ENCODE measurements at regions not wholly inside any gene's neighbourhood (a gene's known extent, or its start where the extent isn't known, plus 50 kb on each side); places are given as distances from the start of the nearest gene placed in this dataset.

DNA sequence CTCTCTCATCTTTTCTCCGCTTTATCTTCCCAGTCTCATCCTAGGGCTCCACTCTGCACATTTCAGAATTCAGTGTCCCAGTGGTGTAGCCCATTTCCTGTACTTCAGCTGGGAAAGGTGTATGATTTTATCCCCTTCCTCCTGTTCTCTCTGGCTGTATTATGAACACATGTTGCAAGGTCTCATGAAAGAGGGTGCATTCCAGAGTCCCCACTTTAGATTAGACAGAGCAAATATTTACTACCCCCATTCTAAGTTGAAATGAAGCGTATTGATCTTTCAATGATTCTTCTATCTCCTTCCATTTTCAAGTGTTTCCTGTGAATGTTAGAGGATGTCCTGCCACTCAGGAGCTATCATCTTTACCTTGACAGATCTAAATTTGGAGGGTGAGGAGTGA, 123.2 kb downstream of the WIF1 start:
- Mint-ChIP-seq H3K36me3 (ENCODE audit: insufficient read depth, unreplicated experiment) (no peaks in the 10 kb centered on the region), H3K27me3 (ENCODE audit: insufficient read depth, unreplicated experiment) (peaks cover 10% of the 10 kb centered on the region), H3K27ac (ENCODE audit: low read depth, unreplicated experiment) (no peak overlapping the region), H3K9me3 (ENCODE audit: unreplicated experiment) (no peaks in the 10 kb centered on the region), H3K4me3 (ENCODE audit: unreplicated experiment) (no peak overlapping the region), H3K4me1 (ENCODE audit: insufficient read depth, unreplicated experiment) (peaks cover 7% of the 10 kb centered on the region)
- ChIA-PET POLR2A (no interaction called here), CTCF (interaction anchor here (0.8 kb wide), 1 partner anchor 1911 kb away, joined by 3 read pairs; no protein-coding TSS in a partner anchor)
- BruUV-seq (replicated peaks): no TSS peak
- DNase-seq (ENCODE audit: unreplicated experiment): no peak
- intact Hi-C loops (cut with micrococcal nuclease): no loop called here
- no peak for TF ChIP-seq CTCF (IDR thresholded peaks at IDR 0.05; ENCODE audit: unreplicated experiment)

DNA sequence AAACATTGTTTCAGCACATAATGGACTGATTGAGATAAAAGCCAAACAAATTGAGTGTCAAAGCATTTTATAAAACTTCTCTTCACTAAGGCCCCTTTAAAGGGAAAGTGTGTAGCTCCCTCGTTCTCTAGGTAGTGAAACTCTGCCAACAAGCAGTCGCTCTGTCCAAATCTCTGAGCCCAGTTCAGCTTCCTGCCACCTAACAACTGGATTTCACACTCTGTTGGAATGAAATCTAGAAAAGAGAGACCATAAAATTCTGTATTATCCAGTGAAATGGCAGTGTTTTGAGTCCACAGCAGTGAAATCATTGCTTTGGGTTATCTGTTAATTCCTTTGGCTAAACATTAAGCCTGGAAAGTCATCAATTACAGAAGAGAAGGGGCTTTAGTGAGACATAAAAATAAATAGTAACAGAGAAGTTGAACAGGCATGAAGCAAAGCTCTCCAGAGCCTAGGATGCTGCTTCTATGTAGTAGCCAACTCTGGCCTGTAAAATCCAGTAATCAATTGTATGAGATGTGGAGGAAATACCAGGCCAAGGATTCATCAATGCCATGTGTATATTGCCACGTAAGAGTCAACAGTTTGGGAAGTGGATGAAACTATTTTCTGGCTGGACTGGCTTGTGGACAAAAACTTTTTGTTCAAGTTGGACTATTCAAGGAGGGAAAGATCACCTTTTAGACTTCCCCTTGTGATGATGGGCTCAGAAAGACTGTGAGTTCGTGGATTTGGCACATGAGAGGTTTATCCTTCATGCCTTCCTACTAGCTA, 122.5 kb downstream of the WIF1 start:
- peaks cover 10% of the 10 kb centered on the region for H3K4me1 Mint-ChIP-seq (ENCODE audit: insufficient read depth, unreplicated experiment)
- no peak for DNase-seq (ENCODE audit: unreplicated experiment)
- no peaks in the 10 kb centered on the region for H3K9me3 Mint-ChIP-seq (ENCODE audit: unreplicated experiment)
- no TSS peak for BruUV-seq (replicated peaks)
- POLR2A ChIA-PET: no interaction called here
- no peak overlapping the region for H3K4me3 Mint-ChIP-seq (ENCODE audit: unreplicated experiment)
- CTCF ChIA-PET: interaction anchor here (0.6 to 1.1 kb wide), 4 partner anchors 14 to 1911 kb away, joined by 3 to 4 read pairs (median 3); no protein-coding TSS in a partner anchor
- H3K27me3 Mint-ChIP-seq (ENCODE audit: insufficient read depth, unreplicated experiment): peaks cover 10% of the 10 kb centered on the region
- no peaks in the 10 kb centered on the region for H3K36me3 Mint-ChIP-seq (ENCODE audit: insufficient read depth, unreplicated experiment)
- H3K27ac Mint-ChIP-seq (ENCODE audit: low read depth, unreplicated experiment): no peak overlapping the region
- intact Hi-C loops (cut with micrococcal nuclease): no loop called here
- no peak for TF ChIP-seq CTCF (IDR thresholded peaks at IDR 0.05; ENCODE audit: unreplicated experiment)

DNA sequence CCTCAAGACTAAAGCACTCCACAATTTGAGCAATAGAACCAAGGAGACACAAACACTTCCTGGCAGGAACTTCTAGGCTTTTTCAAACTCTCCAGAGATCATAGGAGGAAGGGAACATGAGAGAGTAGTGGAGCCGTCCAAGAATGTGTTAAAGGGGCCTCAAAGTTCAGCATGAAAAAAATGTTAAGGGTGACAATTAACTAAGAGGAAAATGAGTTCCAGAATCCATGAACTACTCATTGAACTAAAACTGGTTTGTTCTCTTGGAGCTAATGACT, 122.0 kb downstream of the WIF1 start:
- H3K27me3 Mint-ChIP-seq (ENCODE audit: insufficient read depth, unreplicated experiment): peaks cover 10% of the 10 kb centered on the region
- no peak for TF ChIP-seq CTCF (IDR thresholded peaks at IDR 0.05; ENCODE audit: unreplicated experiment)
- CTCF ChIA-PET: interaction anchor here (0.6 to 1.1 kb wide), 3 partner anchors 14 to 303 kb away, joined by 3 to 4 read pairs (median 3); no protein-coding TSS in a partner anchor
- no peak for DNase-seq (ENCODE audit: unreplicated experiment)
- H3K4me1 Mint-ChIP-seq (ENCODE audit: insufficient read depth, unreplicated experiment): peaks cover 12% of the 10 kb centered on the region
- no peak overlapping the region for H3K27ac Mint-ChIP-seq (ENCODE audit: low read depth, unreplicated experiment)
- intact Hi-C loops (cut with micrococcal nuclease): no loop called here
- POLR2A ChIA-PET: interaction anchor here (0.7 kb wide), 1 partner anchor 234 kb away, joined by 3 read pairs; no protein-coding TSS in a partner anchor
- no TSS peak for BruUV-seq (replicated peaks)
- H3K36me3 Mint-ChIP-seq (ENCODE audit: insufficient read depth, unreplicated experiment): no peaks in the 10 kb centered on the region
- no peaks in the 10 kb centered on the region for H3K9me3 Mint-ChIP-seq (ENCODE audit: unreplicated experiment)
- H3K4me3 Mint-ChIP-seq (ENCODE audit: unreplicated experiment): no peak overlapping the region

Data from MCF 10A (cell line).